Naive thymus-derived CD8-positive, alpha-beta T cell (primary cell): ENCODE measurements at regions not wholly inside any gene's neighbourhood (a gene's known extent, or its start where the extent isn't known, plus 50 kb on each side); places are given as distances from the start of the nearest gene placed in this dataset.
A peak's percentile ranks its signal among the peaks of the same experiment; 100 is the strongest.

Experiments used
- ATAC-seq, 2 donors: fragments of 150-1000 bp; cut with Tn5 transposase in 1 of 2; sonication (Bioruptor Pico), chemical (Tn5 transposase) in 1 of 2; 1 replicate in 1 of 2; 2 replicates in 1 of 2; pipeline ENCODE4 v1.10.0; 2021; ENCODE audit warnings: mild to moderate bottlenecking in 2 of 2, moderate library complexity in 2 of 2
- POLR2A ChIA-PET: fragments of 350-600 bp; sonication (Branson Sonifier 250); formaldehyde crosslinking; loops from one replicate; lab custom pipeline; 2021; ENCODE audit warnings: antibody characterized with exemption; lab: Charles Lee
- DNase-seq, 10 donors: peaks; one replicate each; pipeline versions ENCODE4 v3.0.0 to v3.0.0-alpha.2; 2020 to 2022
- H3K27ac Mint-ChIP-seq, 10 donors: one replicate each; pipeline ENCODE4 v1.8.0; 2020 to 2022; ENCODE audit warnings: mild to moderate bottlenecking in 10 of 10, mixed read lengths in 10 of 10, moderate library complexity in 4 of 10, inconsistent platforms in 1 of 10
- H3K27me3 Mint-ChIP-seq, 5 donors: one replicate each; pipeline ENCODE4 v1.8.0; 2021 to 2022; ENCODE audit warnings: mixed read lengths in 5 of 5
- H3K36me3 Mint-ChIP-seq, 3 donors: one replicate each; pipeline ENCODE4 v1.8.0; 2020 to 2022; ENCODE audit warnings: mixed read lengths in 3 of 3, mild to moderate bottlenecking in 2 of 3, inconsistent platforms in 1 of 3
- H3K4me1 Mint-ChIP-seq, 4 donors: one replicate each; pipeline ENCODE4 v1.8.0; 2021 to 2022; ENCODE audit warnings: mixed read lengths in 4 of 4
- H3K4me3 Mint-ChIP-seq, 10 donors: one replicate each; pipeline ENCODE4 v1.8.0; 2020 to 2022; ENCODE audit warnings: mild to moderate bottlenecking in 10 of 10, mixed read lengths in 10 of 10, moderate library complexity in 6 of 10, inconsistent platforms in 1 of 10
- H3K9me3 Mint-ChIP-seq, 9 donors: one replicate each; pipeline ENCODE4 v1.8.0; 2020 to 2022; ENCODE audit warnings: mixed read lengths in 9 of 9, mild to moderate bottlenecking in 3 of 9, inconsistent platforms in 1 of 9, moderate library complexity in 1 of 9

GRCh38 chr7:128162666-128163065 is 78.4 kb upstream of the LEP start:
- peaks cover 9 to 15% (median 9%) of the 10 kb centered on the region in 4 donors for H3K4me1 Mint-ChIP-seq
- H3K27me3 Mint-ChIP-seq, result peaks cover 33 to 71% (median 55%) of the 10 kb centered on the region in 5 donors
- DNase-seq (no peak), ATAC-seq (no peak)
- peaks cover 0 to 2% (median 0%) of the 10 kb centered on the region in 3 donors for H3K36me3 Mint-ChIP-seq
- POLR2A ChIA-PET, result no interaction called here
- H3K27ac Mint-ChIP-seq, result no peak overlapping the region
- peak overlapping the region in 1 of 10 donors; percentile 34 for H3K4me3 Mint-ChIP-seq
- peaks cover 0 to 2% (median 0%) of the 10 kb centered on the region in 9 donors for H3K9me3 Mint-ChIP-seq

GRCh38 chr7:128163473-128163872 is 77.6 kb upstream of the LEP start:
- Mint-ChIP-seq H3K9me3 (peaks cover 0 to 2% (median 0%) of the 10 kb centered on the region in 9 donors), H3K4me1 (peaks cover 10 to 23% (median 15%) of the 10 kb centered on the region in 4 donors), H3K36me3 (peaks cover 0 to 2% (median 0%) of the 10 kb centered on the region in 3 donors), H3K27ac (no peak overlapping the region), H3K4me3 (no peak overlapping the region), H3K27me3 (peaks cover 36 to 72% (median 54%) of the 10 kb centered on the region in 5 donors)
- no peak for DNase-seq
- POLR2A ChIA-PET, result no interaction called here
- no peak for ATAC-seq

- Mint-ChIP-seq H3K4me1 (peaks cover 11 to 28% (median 18%) of the 10 kb centered on the region in 4 donors), H3K9me3 (peaks cover 0 to 2% (median 0%) of the 10 kb centered on the region in 9 donors), H3K4me3 (no peak overlapping the region), H3K27me3 (peaks cover 42 to 74% (median 60%) of the 10 kb centered on the region in 5 donors), H3K27ac (no peak overlapping the region), H3K36me3 (peaks cover 0 to 2% (median 0%) of the 10 kb centered on the region in 3 donors)
- DNase-seq (no peak), ATAC-seq (no peak)
- POLR2A ChIA-PET, result no interaction called here
Observed at GRCh38 chr7:128164061-128164954, 76.8 kb upstream of the LEP start.

GRCh38 chr7:128164955-128165670 is 76.0 kb upstream of the LEP start:
- peak overlapping the region; percentile 26 to 86 (median 55) for H3K4me3 Mint-ChIP-seq
- H3K27me3 Mint-ChIP-seq, result peaks cover 42 to 82% (median 58%) of the 10 kb centered on the region in 5 donors
- H3K27ac Mint-ChIP-seq, result peak overlapping the region in 1 of 10 donors; percentile 57
- POLR2A ChIA-PET, result no interaction called here
- peaks cover 11 to 28% (median 18%) of the 10 kb centered on the region in 4 donors for H3K4me1 Mint-ChIP-seq
- ATAC-seq, result no peak
- no peak for DNase-seq
- peaks cover 0 to 2% (median 0%) of the 10 kb centered on the region in 3 donors for H3K36me3 Mint-ChIP-seq
- H3K9me3 Mint-ChIP-seq, result peaks cover 0 to 2% (median 0%) of the 10 kb centered on the region in 9 donors

- ATAC-seq (no peak), DNase-seq (no peak)
- POLR2A ChIA-PET, result no interaction called here
- Mint-ChIP-seq H3K27ac (peak overlapping the region in 1 of 10 donors; percentile 15), H3K4me1 (peaks cover 10 to 28% (median 18%) of the 10 kb centered on the region in 4 donors), H3K4me3 (peak overlapping the region; percentile 28 to 86 (median 55)), H3K27me3 (peaks cover 42 to 84% (median 58%) of the 10 kb centered on the region in 5 donors), H3K9me3 (peaks cover 0 to 2% (median 0%) of the 10 kb centered on the region in 9 donors), H3K36me3 (peaks cover 0 to 2% (median 0%) of the 10 kb centered on the region in 3 donors)
Observed at GRCh38 chr7:128165927-128166420, 75.1 kb upstream of the LEP start.

- DNase-seq (peak in 1 of 10 donors; percentile 5), ATAC-seq (peak in 1 of 2 donors; percentile 37)
- Mint-ChIP-seq H3K9me3 (peaks cover 0 to 2% (median 0%) of the 10 kb centered on the region in 9 donors), H3K27ac (no peak overlapping the region), H3K4me3 (peak overlapping the region; percentile 71 to 90 (median 76)), H3K36me3 (peaks cover 0 to 2% (median 0%) of the 10 kb centered on the region in 3 donors), H3K27me3 (peaks cover 38 to 78% (median 56%) of the 10 kb centered on the region in 5 donors), H3K4me1 (peaks cover 10 to 28% (median 18%) of the 10 kb centered on the region in 4 donors)
- POLR2A ChIA-PET, result no interaction called here
Observed at GRCh38 chr7:128166603-128167041, 74.5 kb upstream of the LEP start.

GRCh38 chr7:128167042-128167701 is 73.9 kb upstream of the LEP start:
- peaks cover 0 to 2% (median 0%) of the 10 kb centered on the region in 9 donors for H3K9me3 Mint-ChIP-seq
- peaks cover 10 to 28% (median 18%) of the 10 kb centered on the region in 4 donors for H3K4me1 Mint-ChIP-seq
- H3K27ac Mint-ChIP-seq, result no peak overlapping the region
- POLR2A ChIA-PET, result no interaction called here
- peaks cover 0 to 2% (median 0%) of the 10 kb centered on the region in 3 donors for H3K36me3 Mint-ChIP-seq
- DNase-seq, result no peak
- H3K4me3 Mint-ChIP-seq, result peak overlapping the region; percentile 63 to 90 (median 76)
- peak; percentile 36 to 47 for ATAC-seq
- peaks cover 38 to 72% (median 54%) of the 10 kb centered on the region in 5 donors for H3K27me3 Mint-ChIP-seq

- H3K9me3 Mint-ChIP-seq, result peaks cover 0 to 2% (median 0%) of the 10 kb centered on the region in 9 donors
- peaks cover 0 to 2% (median 0%) of the 10 kb centered on the region in 3 donors for H3K36me3 Mint-ChIP-seq
- H3K27ac Mint-ChIP-seq, result no peak overlapping the region
- peaks cover 12 to 28% (median 18%) of the 10 kb centered on the region in 4 donors for H3K4me1 Mint-ChIP-seq
- peak in 3 of 10 donors; percentile 7 to 25 (median 12) for DNase-seq
- H3K4me3 Mint-ChIP-seq, result peak overlapping the region; percentile 64 to 85 (median 74)
- ATAC-seq, result peak; percentile 34 to 52
- POLR2A ChIA-PET, result no interaction called here
- peaks cover 31 to 64% (median 46%) of the 10 kb centered on the region in 5 donors for H3K27me3 Mint-ChIP-seq
Observed at GRCh38 chr7:128167791-128168666, 73.0 kb upstream of the LEP start.

- peak overlapping the region; percentile 64 to 85 (median 74) for H3K4me3 Mint-ChIP-seq
- H3K36me3 Mint-ChIP-seq, result peaks cover 0 to 2% (median 0%) of the 10 kb centered on the region in 3 donors
- peaks cover 0 to 2% (median 0%) of the 10 kb centered on the region in 9 donors for H3K9me3 Mint-ChIP-seq
- DNase-seq, result peak in 2 of 10 donors; percentile 27
- ATAC-seq, result peak; percentile 19 to 31
- H3K4me1 Mint-ChIP-seq, result peaks cover 12 to 28% (median 18%) of the 10 kb centered on the region in 4 donors
- POLR2A ChIA-PET, result no interaction called here
- peaks cover 26 to 57% (median 44%) of the 10 kb centered on the region in 5 donors for H3K27me3 Mint-ChIP-seq
- H3K27ac Mint-ChIP-seq, result no peak overlapping the region
Observed at GRCh38 chr7:128168667-128169210, 72.3 kb upstream of the LEP start.

- Mint-ChIP-seq H3K4me3 (no peak overlapping the region), H3K27ac (no peak overlapping the region), H3K36me3 (no peaks in the 10 kb centered on the region), H3K9me3 (no peaks in the 10 kb centered on the region), H3K27me3 (peaks cover 15 to 60% (median 38%) of the 10 kb centered on the region in 5 donors), H3K4me1 (peaks cover 8 to 23% (median 16%) of the 10 kb centered on the region in 4 donors)
- POLR2A ChIA-PET, result no interaction called here
- ATAC-seq (no peak), DNase-seq (no peak)
Observed at GRCh38 chr7:128170461-128170860, 70.6 kb upstream of the LEP start.
